ENCODE measurements at regions not wholly inside any gene's neighbourhood (a gene's known extent, or its start where the extent isn't known, plus 50 kb on each side); places are given as distances from the start of the nearest gene placed in this dataset.

DNA sequence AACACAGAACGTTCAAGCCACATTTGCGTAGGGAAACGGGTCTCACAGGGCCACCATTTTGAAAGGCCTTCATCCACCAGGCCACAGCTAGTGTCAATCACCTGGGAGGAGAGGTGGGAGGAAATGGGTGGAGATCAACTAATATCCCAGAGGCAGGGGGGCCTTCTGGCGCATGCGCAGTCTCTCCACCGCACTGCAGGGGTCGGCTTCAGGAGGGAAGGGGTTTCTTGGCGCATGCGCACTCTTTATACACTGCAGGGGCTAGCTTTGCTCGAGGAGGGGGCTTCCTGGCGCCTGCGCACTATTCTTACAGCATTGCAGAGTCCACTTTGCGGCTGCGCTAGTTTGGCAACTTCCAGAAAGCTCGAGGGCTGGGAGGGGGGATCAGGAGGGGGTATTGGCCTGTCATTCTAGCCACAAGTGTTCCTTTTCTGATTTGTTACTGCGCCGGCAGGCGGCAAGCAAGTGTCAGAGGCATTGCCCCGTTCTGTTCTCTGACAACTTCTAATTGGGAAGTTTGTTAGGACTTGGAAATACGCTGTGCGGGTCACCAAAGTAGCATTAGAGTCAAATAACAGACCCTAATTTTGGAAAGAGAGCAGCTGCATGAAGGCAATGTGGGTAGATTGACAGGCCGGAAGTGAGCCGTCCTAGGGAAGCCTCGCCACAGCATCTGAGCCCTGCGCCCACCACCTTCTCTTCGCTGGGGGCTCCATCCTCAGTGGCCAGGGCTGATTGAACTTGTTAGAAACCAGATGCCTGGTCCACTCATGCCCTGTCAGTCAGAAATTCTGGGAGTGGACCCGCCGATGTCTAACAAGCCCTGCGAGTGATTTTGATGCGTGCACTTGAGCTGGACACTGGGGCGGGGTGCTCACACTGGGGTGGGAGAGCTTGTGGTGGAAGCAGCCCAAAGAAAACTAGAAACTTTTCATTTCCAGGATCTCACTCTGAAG lies 173.5 kb upstream of the NDN start:
- TF ChIP-seq, protein P1, sequence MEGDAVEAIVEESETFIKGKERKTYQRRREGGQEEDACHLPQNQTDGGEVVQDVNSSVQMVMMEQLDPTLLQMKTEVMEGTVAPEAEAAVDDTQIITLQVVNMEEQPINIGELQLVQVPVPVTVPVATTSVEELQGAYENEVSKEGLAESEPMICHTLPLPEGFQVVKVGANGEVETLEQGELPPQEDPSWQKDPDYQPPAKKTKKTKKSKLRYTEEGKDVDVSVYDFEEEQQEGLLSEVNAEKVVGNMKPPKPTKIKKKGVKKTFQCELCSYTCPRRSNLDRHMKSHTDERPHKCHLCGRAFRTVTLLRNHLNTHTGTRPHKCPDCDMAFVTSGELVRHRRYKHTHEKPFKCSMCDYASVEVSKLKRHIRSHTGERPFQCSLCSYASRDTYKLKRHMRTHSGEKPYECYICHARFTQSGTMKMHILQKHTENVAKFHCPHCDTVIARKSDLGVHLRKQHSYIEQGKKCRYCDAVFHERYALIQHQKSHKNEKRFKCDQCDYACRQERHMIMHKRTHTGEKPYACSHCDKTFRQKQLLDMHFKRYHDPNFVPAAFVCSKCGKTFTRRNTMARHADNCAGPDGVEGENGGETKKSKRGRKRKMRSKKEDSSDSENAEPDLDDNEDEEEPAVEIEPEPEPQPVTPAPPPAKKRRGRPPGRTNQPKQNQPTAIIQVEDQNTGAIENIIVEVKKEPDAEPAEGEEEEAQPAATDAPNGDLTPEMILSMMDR (IDR thresholded peaks at IDR 0.05) = no peak
- TF ChIP-seq POLR2A (IDR thresholded peaks at IDR 0.05) = no peak

Measured in right lobe of liver (tissue), 4 donors.